Neutrophil (primary cell): ENCODE measurements at regions not wholly inside any gene's neighbourhood (a gene's known extent, or its start where the extent isn't known, plus 50 kb on each side); places are given as distances from the start of the nearest gene placed in this dataset.

ENCODE experiments used
- H3K27ac ChIP-seq: fragments of 200-600 bp; sonication (generic); 2 replicates; pipeline ENCODE4 v1.5.1; 2016; ENCODE audit warnings: mild to moderate bottlenecking, moderate library complexity
- H3K27me3 ChIP-seq: fragments of 200-600 bp; sonication (generic); 2 replicates; pipeline ENCODE4 v1.6.0; 2016; ENCODE audit warnings: mild to moderate bottlenecking
- H3K36me3 ChIP-seq: fragments of 200-600 bp; sonication (generic); 2 replicates; pipeline ENCODE4 v1.5.1; 2017
- H3K4me1 ChIP-seq, 2 experiments: fragments of 200-600 bp in 1 of 2; sonication (generic) in 1 of 2; 1 replicate in 1 of 2; 2 replicates in 1 of 2; pipeline versions ENCODE4 v1.5.1 to v1.6.1; 2013 to 2016; ENCODE audit warnings: low read depth in 1 of 2, low read length in 1 of 2, mild to moderate bottlenecking in 1 of 2, moderate library complexity in 1 of 2; ENCODE audit not compliant: control insufficient read depth in 1 of 2, insufficient read depth in 1 of 2
- H3K4me3 ChIP-seq, 2 experiments: fragments of 200-600 bp in 1 of 2; sonication (generic) in 1 of 2; 1 replicate in 1 of 2; 2 replicates in 1 of 2; pipeline ENCODE4 v1.5.1; 2013 to 2016; ENCODE audit warnings: low read depth in 1 of 2, low read length in 1 of 2, mild to moderate bottlenecking in 1 of 2, moderate library complexity in 1 of 2
- H3K9me3 ChIP-seq: fragments of 200-600 bp; sonication (generic); 2 replicates; pipeline ENCODE4 v1.5.1; 2016
- TF ChIP-seq, protein P1 (sequence below): fragments of 200-600 bp; sonication (generic); IDR thresholded peaks from 2 replicates; pipeline ENCODE4 v1.5.1; 2016; ENCODE audit warnings: antibody characterized with exemption

DNA sequence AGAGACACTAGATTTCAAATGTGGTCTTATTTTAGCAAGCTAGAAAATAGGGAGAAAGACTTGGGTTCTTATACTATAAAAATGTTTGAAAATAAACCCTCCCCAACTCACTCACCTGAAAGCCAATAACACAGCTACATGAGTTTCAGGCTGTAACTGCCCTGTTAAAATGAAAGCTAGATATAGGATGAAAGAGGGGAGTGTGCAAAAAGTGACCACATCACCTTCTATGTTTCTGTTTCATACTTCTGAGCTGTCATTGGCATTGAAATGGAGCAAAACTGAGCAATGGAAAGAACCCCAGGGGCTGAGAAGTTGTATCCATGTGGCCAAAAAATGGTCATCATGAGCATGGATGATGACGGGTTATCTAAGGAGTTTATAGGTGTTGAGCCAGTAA is 148.1 kb upstream of the TENT5A start:
- H3K4me1 ChIP-seq = peaks cover 4 to 10% of the 10 kb centered on the region in 2 experiments
- no peak overlapping the region for H3K4me3 ChIP-seq
- H3K27ac ChIP-seq = no peak overlapping the region
- H3K9me3 ChIP-seq = no peaks in the 10 kb centered on the region
- no peaks in the 10 kb centered on the region for H3K36me3 ChIP-seq
- H3K27me3 ChIP-seq = no peaks in the 10 kb centered on the region
- TF ChIP-seq, protein P1, sequence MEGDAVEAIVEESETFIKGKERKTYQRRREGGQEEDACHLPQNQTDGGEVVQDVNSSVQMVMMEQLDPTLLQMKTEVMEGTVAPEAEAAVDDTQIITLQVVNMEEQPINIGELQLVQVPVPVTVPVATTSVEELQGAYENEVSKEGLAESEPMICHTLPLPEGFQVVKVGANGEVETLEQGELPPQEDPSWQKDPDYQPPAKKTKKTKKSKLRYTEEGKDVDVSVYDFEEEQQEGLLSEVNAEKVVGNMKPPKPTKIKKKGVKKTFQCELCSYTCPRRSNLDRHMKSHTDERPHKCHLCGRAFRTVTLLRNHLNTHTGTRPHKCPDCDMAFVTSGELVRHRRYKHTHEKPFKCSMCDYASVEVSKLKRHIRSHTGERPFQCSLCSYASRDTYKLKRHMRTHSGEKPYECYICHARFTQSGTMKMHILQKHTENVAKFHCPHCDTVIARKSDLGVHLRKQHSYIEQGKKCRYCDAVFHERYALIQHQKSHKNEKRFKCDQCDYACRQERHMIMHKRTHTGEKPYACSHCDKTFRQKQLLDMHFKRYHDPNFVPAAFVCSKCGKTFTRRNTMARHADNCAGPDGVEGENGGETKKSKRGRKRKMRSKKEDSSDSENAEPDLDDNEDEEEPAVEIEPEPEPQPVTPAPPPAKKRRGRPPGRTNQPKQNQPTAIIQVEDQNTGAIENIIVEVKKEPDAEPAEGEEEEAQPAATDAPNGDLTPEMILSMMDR = no peak

DNA sequence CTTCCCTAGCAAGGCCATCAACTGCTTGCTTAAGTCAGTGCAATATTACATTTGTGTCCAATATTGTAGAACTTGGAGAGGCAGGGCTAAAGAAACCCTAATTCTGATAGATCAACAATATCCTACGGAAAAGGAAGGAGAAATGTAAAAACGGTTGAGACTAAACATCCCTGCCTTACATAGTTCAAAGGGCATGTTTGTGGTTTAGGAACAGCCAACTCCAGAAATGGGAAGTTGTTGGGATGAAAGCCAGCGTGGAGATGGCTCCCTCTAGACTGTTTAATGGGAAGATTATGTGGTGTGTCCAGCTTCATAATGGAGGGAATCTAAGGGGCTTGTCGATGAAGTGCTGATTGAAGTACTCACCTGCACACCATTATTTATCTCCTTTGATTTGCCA is 145.3 kb upstream of the TENT5A start:
- TF ChIP-seq, protein P1 = no peak
- no peak overlapping the region for H3K4me3 ChIP-seq
- peaks cover 4 to 10% of the 10 kb centered on the region in 2 experiments for H3K4me1 ChIP-seq
- H3K36me3 ChIP-seq = no peaks in the 10 kb centered on the region
- H3K27me3 ChIP-seq = no peaks in the 10 kb centered on the region
- no peaks in the 10 kb centered on the region for H3K9me3 ChIP-seq
- no peak overlapping the region for H3K27ac ChIP-seq

DNA sequence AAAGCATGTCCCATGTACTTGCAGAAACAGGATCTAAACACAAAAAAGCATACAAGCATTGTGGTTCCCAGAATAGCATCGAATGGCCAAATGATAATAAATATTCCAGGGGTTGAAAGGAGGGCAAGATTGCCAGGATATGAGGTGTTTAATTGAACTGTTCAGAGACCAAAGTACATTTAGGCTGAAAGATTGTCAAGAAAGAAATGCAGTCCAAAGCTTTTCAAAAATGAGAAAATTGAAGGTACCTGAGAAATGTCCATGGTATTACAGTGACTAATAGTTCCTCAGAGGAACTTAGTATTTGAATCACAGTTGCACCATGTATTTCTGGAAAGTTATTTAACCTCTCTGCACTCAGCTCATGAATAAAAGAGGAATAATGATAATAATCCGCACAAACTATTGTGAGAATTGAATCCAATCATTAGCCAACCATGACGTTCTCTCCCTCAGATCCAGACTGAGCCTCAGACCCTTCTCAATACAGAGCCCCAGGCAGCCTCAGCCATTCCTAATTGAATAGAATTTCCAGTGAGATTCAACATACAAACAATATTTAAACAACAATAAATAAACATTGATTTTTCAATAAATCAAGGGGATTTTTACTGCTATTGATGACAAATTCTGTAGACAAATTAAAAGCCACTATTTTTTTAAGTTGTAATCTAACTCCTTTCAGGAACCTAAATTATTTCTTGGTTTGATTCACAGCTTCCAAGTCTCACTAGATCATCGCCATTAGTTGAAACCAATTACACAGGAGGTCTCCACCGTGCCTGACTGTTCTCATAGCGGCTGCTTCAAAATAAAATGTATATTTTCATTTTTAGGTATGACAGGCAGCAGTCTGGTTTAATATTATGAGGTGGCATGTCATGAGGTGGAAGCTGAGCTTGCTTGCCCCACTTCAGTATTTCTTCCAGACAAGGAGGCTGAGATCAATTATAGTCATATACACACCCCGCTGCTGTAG is 144.3 kb upstream of the TENT5A start:
- H3K27me3 ChIP-seq = no peaks in the 10 kb centered on the region
- H3K4me3 ChIP-seq = no peak overlapping the region
- H3K9me3 ChIP-seq = no peaks in the 10 kb centered on the region
- peaks cover 4 to 10% of the 10 kb centered on the region in 2 experiments for H3K4me1 ChIP-seq
- no peaks in the 10 kb centered on the region for H3K36me3 ChIP-seq
- TF ChIP-seq, protein P1 = no peak
- H3K27ac ChIP-seq = no peak overlapping the region

DNA sequence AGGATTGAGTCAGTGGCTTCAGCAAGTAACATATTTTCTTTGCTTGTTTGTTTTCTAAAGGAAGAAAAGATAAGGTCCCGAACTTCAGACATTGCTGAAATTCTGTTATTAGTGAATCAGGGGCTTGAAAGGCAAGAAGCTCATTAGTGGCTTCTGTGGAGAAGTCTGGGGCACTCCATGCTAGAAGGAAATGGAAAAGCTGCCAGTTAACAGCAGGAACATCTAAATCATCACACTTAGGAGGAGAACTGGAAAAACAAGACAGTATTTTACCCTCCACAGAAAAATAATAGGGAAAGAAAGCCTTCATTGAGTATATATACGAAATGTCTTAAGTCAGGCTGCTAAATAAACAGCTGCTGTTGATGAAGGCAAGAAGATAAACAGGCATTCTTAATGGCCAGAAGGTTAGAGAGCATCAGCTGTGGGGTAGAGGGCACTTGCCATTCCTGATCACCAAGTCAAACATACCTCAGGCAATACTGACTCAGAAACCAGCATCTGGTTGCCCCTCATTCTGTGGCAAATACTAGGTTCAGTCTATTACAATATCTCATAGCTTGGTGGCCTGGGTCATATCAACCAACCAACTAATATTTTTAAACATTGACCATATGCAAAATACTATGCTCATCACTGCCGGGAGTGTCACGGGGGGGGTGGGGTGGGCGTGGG is 143.2 kb upstream of the TENT5A start:
- Histone ChIP-seq H3K27ac (no peak overlapping the region), H3K36me3 (no peaks in the 10 kb centered on the region), H3K4me3 (no peak overlapping the region), H3K27me3 (no peaks in the 10 kb centered on the region), H3K4me1 (peaks cover 4 to 10% of the 10 kb centered on the region in 2 experiments), H3K9me3 (no peaks in the 10 kb centered on the region)
- TF ChIP-seq, protein P1 = no peak

DNA sequence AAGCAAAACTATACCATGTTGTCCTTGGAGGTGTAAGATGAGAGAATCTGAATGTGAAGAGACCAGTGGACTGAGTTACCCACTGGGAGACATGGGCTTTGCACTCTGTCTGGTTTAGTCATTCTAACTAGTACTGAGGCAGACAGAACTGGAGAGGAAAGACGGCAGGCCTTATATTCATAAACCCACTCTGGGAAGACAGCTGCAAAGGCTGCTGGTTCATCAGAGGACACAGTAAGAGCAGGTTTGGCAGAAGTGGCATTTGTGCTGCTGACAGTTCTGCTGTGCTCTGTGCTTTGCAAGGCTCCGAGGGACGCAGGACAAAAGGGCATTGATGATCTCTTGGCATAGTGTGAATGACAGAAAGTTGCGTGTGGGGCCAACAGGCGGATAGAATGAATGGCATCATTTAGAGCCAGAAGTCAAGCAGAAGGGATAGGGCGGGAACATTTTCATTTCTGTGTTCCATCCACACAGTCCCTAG is 142.3 kb upstream of the TENT5A start:
- H3K27ac ChIP-seq = no peak overlapping the region
- no peaks in the 10 kb centered on the region for H3K27me3 ChIP-seq
- no peaks in the 10 kb centered on the region for H3K36me3 ChIP-seq
- no peak overlapping the region for H3K4me3 ChIP-seq
- peaks cover 4 to 10% of the 10 kb centered on the region in 2 experiments for H3K4me1 ChIP-seq
- no peaks in the 10 kb centered on the region for H3K9me3 ChIP-seq
- TF ChIP-seq, protein P1 = no peak
